ENCODE measurements at regions not wholly inside any gene's neighbourhood (a gene's known extent, or its start where the extent isn't known, plus 50 kb on each side); places are given as distances from the start of the nearest gene placed in this dataset.

DNA sequence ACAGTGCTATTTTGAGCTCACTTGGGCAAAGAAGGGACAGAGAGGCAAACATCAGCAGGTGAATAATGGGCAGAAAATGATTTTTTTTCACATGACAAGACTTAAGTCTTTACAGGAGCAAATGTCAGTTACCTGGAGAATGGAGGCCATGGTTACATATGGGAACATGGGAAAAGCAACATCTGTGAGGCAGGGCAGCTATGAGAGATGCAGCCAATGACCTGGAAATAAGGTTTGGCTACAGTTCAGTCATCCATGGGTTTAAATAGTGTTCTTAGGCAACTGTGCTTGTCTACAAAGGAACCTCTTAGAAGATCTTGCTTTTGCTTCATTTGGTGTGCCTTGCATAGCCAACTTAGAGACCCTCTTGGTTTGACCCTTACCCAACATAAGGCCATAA is 490.2 kb upstream of the LCORL start:
- DNase-seq = no peak

DNA sequence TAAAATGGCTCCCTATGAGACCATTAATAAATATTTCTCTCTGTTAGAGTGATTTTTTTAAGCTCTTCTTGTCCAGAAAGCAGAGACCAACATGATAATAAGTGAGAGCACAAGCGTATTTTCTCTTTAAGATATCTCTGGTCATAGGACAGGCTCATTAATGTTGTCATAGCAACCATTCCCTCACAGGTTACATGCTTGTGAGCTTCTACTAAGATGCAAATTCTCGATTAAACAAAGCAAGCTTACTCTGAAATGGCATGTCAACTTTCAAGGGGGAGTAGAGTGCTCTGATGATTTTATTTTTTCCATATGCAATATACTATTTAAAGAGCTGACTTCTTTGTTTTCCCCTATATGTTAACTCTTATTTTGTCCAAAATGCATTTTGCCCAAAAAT is 487.2 kb upstream of the LCORL start:
- DNase-seq = peak; percentile 5

DNA sequence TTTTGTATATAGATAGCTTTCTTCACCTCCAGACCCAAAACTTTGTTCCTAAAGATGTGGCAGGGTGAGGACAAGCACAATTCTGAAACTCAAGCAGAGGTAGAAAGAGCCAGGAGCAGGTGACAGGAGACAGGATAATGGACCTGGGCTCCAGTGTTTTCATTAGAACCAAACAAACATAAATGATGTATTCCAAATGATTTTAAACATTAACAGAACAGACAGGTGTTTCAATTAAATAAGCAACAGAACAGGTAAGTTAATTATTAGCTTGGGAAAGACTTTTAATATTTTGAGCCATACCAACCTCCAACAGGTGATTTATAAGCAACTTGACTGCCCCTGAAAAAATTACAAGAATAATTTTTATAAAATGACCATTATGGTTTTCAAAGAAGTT is 459.4 kb upstream of the LCORL start:
- DNase-seq = peak; percentile 20

DNA sequence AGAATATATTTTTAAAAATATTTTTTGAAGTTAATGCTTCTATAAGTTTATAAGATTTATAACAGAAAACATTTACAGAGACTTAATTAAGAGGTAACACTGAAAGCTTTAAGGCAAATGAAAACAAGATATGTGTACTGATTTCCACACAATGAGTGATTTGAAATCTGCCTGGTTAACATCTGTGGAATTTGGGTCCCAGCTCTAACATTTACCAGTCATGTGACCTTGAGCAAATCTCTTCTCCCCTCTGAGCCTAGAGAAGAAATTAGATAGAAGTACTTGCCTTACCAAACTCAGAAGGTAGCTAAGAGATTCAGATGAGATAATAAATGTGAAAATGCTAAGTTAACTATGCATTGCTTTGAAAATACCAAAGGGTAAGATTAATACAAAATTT is 458.8 kb upstream of the LCORL start:
- DNase-seq = no peak

GRCh38 chr4:18479825-18480224 is 458.3 kb upstream of the LCORL start:
- no peak for DNase-seq

GRCh38 chr4:18463987-18464559 is 442.5 kb upstream of the LCORL start:
- no peak for DNase-seq

DNA sequence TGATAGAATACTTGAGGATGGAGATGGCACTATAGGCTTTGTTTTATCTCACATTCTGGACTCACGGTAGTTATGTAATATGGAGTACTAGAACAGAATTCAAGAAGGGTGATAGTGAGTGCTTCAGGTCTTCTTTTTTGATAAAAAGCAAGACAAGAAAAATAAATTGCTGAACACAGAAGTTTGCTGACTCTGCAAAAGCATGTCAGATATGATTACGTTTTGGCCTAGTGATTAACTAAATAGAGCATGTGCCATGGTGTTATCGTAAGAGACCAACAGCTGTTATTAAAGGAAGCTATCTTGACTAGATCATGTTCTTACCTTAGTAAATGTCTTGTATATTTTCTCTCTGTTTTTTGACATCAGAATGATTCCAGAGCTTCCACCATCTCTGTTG is 436.9 kb upstream of the LCORL start:
- no peak for DNase-seq

DNA sequence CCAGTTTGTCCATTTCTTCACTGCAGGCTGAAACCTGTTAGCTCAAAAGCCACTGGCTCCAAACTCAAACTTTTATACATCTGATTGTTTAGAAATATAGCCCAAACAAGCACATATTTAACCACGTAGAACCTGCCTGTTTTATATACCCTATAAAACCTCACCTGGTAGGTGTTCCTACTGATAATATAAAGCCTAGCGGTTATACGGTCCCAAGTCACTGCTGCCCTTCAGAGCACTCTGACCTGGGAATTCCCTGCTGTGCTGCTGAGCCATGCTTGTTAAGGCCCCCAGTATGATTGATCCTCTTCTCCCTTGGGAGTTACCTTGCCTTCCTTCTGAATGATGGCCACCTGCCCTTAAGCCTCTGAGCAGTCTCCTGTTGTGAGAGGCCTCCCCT is 432.8 kb upstream of the LCORL start:
- peak; percentile 10 for DNase-seq

DNA sequence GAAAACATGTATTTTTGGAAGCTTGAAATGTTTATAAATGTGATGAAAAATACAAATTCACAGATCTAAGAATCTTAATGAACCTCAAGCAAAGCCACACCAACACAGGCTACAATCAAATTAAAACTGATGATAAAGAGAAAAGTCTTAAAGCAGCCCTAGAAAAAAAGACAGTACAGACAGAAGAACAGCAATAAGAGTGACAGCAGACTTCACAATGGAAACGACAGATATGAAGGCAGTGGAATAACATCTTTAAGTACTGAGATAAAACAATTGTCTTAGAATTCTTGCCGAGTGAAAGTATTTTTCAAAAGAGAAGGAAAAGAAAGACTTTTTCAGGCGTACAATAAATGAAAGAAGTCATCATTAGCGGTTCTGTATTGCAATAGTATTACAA is 423.6 kb upstream of the LCORL start:
- DNase-seq = no peak

- DNase-seq = no peak
Observed at GRCh38 chr4:18444206-18444605, 422.7 kb upstream of the LCORL start.

DNA sequence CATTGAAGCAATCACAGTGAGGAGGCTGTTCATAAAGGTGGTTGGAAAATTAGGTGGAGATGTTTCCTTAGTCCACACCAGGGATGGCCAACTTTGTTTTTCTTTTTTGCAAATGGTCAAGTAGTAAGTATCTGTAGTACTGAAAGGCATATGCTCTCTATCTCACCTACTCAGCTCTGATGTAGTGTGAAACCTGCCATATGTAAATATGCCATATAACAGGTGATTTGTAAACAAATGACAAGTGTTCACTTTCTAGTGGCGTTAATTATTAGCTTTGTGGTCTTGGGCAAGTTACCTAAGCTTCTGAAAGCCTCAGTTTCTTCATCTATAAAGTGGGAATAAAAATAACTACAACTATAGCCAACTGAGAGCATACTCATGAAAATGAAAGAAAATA is 421.4 kb upstream of the LCORL start:
- no peak for DNase-seq

GRCh38 chr4:18441676-18442075 is 420.1 kb upstream of the LCORL start:
- DNase-seq = no peak

GRCh38 chr4:18441203-18441590 is 419.6 kb upstream of the LCORL start:
- peak; percentile 44 for DNase-seq

GRCh38 chr4:18440527-18441202 is 419.1 kb upstream of the LCORL start:
- DNase-seq = peak; percentile 62

GRCh38 chr4:18439311-18439710 is 417.8 kb upstream of the LCORL start:
- no peak for DNase-seq

GRCh38 chr4:18435781-18436180 is 414.2 kb upstream of the LCORL start:
- DNase-seq = peak; percentile 26

- DNase-seq = peak; percentile 19
Observed at GRCh38 chr4:18422685-18423084, 401.1 kb upstream of the LCORL start.

DNA sequence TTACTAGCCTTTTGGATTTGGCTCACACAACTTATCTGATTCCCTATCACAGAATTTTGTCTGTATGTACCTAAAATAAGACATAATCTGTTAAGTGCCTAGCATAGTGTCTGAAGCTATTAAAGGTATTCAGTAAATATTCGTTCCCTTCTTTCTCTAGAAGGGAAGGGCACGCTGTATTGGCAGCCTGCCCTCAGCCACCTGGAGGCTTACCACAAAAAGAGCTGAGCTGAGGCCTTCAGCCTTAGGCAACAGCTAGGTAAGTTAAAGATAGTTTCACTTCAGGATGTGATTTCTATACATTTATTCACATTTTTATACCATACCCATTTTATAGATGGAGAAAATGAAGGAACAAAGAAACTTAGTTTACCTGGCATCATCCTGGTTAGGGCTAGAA is 400.0 kb upstream of the LCORL start:
- no peak for DNase-seq

DNA sequence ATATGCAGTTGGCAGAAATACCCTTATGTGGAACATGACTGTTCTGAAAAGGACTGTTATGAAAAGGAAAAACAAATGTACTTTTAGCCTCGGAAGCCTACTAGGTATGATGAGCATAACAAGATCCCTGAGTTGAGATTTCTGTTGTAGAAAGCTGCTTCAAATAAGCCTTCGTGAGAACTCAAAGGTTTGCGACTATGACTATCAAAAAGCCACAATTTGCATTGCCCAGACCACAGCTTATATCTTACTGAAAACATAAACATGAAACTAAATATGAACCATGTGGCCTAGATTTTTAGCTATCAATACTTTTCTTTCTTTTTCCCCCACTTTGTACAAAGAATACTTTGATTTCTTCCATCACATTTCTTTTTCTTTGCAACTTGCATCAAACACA is 398.2 kb upstream of the LCORL start:
- no peak for DNase-seq

GRCh38 chr4:18418195-18418898 is 396.8 kb upstream of the LCORL start:
- peak; percentile 48 for DNase-seq

- peak; percentile 37 for DNase-seq
Observed at GRCh38 chr4:18417651-18418050, 396.1 kb upstream of the LCORL start.

DNA sequence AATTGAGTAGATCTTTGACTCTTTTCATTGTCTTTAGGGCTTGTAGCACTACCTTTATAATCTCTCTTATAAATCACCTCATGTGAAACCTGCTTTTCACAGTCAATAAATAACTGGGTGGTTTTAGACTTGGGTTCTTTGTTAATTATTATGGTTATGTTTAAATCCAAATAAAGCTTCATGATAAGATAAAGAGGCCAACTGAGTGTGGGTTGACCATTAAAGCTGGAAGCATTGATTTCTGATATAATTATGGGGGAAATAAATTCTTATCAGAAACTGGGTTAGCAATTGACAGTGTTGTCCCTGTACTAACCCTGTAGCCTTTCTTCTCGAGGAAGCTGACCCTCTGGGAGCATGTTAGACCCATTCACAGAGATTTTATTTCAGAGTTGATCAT is 384.7 kb upstream of the LCORL start:
- no peak for DNase-seq

GRCh38 chr4:18405054-18405453 is 383.5 kb upstream of the LCORL start:
- DNase-seq = no peak

- no peak for DNase-seq
Observed at GRCh38 chr4:18404642-18405041, 383.1 kb upstream of the LCORL start.

DNA sequence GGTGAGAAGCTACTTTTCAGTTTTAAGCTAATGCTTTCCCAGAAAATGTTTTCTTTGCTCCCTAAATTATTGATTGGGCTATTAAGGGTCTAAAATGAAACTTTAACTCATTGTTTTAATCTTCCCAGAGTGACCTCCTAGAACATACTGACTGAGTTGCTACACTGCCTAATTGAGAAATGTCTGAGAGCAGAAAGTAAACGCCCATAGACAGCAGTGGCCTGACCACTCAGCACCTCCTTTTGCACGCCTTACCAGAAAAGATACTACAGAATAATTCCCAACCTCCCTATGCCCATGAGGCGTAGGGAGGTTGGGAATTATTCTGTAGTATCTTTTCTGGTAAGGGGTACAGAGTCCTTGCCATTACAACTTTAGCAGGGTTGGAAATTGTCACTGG is 381.8 kb upstream of the LCORL start:
- no peak for DNase-seq

All from NCI-H146 (cell line).